ENCODE measurements at regions not wholly inside any gene's neighbourhood (a gene's known extent, or its start where the extent isn't known, plus 50 kb on each side); places are given as distances from the start of the nearest gene placed in this dataset.

DNA sequence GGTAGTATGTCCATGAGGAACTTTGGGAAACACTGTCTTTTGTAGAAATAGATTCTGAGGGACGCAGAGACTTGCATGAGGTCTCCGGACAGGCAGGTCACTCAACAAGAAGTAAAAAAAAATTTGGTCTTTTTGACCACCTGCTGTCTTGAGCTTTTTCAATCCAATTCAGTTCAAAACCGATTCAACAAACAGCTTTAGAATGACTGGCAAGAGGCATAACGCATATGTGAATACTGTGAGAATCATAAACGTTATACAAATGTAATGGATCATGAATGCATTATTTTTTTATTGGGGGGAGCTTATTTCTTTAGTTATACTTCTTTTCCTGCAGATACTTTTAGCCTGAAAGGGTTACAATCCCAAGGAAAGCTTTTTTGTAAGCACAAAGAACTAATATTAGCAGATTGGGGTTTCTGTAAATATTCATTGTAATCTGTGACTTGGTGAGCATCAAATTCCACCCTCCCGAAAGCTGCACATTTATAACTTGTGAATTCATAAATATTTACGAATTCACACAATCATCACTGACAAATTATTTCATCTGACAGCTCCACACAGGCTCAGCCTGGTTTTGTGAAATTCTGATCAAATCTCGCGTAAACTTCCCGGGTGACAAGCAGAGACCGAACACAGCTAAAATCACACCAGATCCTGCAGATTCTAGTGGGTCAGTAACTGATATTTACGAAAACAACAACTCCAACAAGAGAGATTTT lies 507.7 kb downstream of the MN1 start:
- no peaks in the 10 kb centered on the region for H3K27me3 ChIP-seq (ENCODE audit: control insufficient read depth, insufficient read depth, low read length)
- H3K4me1 ChIP-seq, result no peaks in the 10 kb centered on the region
- no peak overlapping the region for H3K4me3 ChIP-seq (ENCODE audit: low read depth, low read length)
- H3K9me3 ChIP-seq (ENCODE audit: control insufficient read depth, low read length), result no peaks in the 10 kb centered on the region
- H3K9ac ChIP-seq, result no peak overlapping the region
- H3K79me2 ChIP-seq, result no peaks in the 10 kb centered on the region
- TF ChIP-seq, protein P1, sequence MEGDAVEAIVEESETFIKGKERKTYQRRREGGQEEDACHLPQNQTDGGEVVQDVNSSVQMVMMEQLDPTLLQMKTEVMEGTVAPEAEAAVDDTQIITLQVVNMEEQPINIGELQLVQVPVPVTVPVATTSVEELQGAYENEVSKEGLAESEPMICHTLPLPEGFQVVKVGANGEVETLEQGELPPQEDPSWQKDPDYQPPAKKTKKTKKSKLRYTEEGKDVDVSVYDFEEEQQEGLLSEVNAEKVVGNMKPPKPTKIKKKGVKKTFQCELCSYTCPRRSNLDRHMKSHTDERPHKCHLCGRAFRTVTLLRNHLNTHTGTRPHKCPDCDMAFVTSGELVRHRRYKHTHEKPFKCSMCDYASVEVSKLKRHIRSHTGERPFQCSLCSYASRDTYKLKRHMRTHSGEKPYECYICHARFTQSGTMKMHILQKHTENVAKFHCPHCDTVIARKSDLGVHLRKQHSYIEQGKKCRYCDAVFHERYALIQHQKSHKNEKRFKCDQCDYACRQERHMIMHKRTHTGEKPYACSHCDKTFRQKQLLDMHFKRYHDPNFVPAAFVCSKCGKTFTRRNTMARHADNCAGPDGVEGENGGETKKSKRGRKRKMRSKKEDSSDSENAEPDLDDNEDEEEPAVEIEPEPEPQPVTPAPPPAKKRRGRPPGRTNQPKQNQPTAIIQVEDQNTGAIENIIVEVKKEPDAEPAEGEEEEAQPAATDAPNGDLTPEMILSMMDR (IDR thresholded peaks at IDR 0.05), result no peak
- no peak overlapping the region for H2AFZ ChIP-seq
- no peak overlapping the region for H3K27ac ChIP-seq
- H3K4me2 ChIP-seq (ENCODE audit: low read length), result no peak overlapping the region
- no peaks in the 10 kb centered on the region for H3K36me3 ChIP-seq (ENCODE audit: control insufficient read depth, insufficient read depth, low read length)

GRCh38 chr22:27295040-27295439 lies 506.5 kb downstream of the MN1 start:
- H3K9me3 ChIP-seq (ENCODE audit: control insufficient read depth, low read length), result no peaks in the 10 kb centered on the region
- H3K9ac ChIP-seq, result no peak overlapping the region
- no peak overlapping the region for H3K4me2 ChIP-seq (ENCODE audit: low read length)
- no peaks in the 10 kb centered on the region for H3K36me3 ChIP-seq (ENCODE audit: control insufficient read depth, insufficient read depth, low read length)
- H3K79me2 ChIP-seq, result no peaks in the 10 kb centered on the region
- no peak overlapping the region for H3K4me3 ChIP-seq (ENCODE audit: low read depth, low read length)
- no peaks in the 10 kb centered on the region for H3K4me1 ChIP-seq
- H3K27me3 ChIP-seq (ENCODE audit: control insufficient read depth, insufficient read depth, low read length), result no peaks in the 10 kb centered on the region
- no peak overlapping the region for H2AFZ ChIP-seq
- no peak overlapping the region for H3K27ac ChIP-seq
- TF ChIP-seq, protein P1 (IDR thresholded peaks at IDR 0.05), result no peak

DNA sequence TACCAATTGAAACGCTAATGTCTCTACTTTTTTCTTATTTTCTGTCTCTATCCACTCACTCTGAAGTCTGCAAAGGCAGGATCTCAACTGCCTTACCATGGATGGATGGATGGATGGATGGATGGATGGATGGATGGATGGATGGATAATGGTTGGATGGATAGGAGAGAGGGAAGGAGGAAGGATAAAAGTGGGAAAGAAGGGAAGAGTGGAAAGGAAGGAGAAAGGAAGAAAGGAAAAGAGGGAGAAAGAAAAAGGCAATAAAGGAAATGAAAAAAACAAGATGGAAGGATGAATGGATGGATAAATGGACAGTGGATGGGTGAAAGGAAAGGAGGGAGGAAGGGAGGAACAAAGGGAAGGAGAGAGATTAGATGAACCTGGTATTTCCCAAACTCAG lies 506.0 kb downstream of the MN1 start:
- no peak overlapping the region for H2AFZ ChIP-seq
- H3K9ac ChIP-seq, result no peak overlapping the region
- H3K9me3 ChIP-seq (ENCODE audit: control insufficient read depth, low read length), result no peaks in the 10 kb centered on the region
- H3K4me3 ChIP-seq (ENCODE audit: low read depth, low read length), result no peak overlapping the region
- H3K4me1 ChIP-seq, result no peaks in the 10 kb centered on the region
- no peaks in the 10 kb centered on the region for H3K79me2 ChIP-seq
- no peaks in the 10 kb centered on the region for H3K27me3 ChIP-seq (ENCODE audit: control insufficient read depth, insufficient read depth, low read length)
- TF ChIP-seq, protein P1 (IDR thresholded peaks at IDR 0.05), result no peak
- H3K36me3 ChIP-seq (ENCODE audit: control insufficient read depth, insufficient read depth, low read length), result no peaks in the 10 kb centered on the region
- H3K27ac ChIP-seq, result no peak overlapping the region
- H3K4me2 ChIP-seq (ENCODE audit: low read length), result no peak overlapping the region

GRCh38 chr22:27296091-27296675 lies 505.4 kb downstream of the MN1 start:
- Histone ChIP-seq H3K9me3 (ENCODE audit: control insufficient read depth, low read length) (no peaks in the 10 kb centered on the region), H2AFZ (no peak overlapping the region), H3K4me2 (ENCODE audit: low read length) (no peak overlapping the region), H3K27ac (no peak overlapping the region), H3K36me3 (ENCODE audit: control insufficient read depth, insufficient read depth, low read length) (no peaks in the 10 kb centered on the region), H3K27me3 (ENCODE audit: control insufficient read depth, insufficient read depth, low read length) (no peaks in the 10 kb centered on the region), H3K4me1 (no peaks in the 10 kb centered on the region), H3K9ac (no peak overlapping the region), H3K79me2 (no peaks in the 10 kb centered on the region), H3K4me3 (ENCODE audit: low read depth, low read length) (no peak overlapping the region)
- TF ChIP-seq, protein P1 (IDR thresholded peaks at IDR 0.05), result no peak

DNA sequence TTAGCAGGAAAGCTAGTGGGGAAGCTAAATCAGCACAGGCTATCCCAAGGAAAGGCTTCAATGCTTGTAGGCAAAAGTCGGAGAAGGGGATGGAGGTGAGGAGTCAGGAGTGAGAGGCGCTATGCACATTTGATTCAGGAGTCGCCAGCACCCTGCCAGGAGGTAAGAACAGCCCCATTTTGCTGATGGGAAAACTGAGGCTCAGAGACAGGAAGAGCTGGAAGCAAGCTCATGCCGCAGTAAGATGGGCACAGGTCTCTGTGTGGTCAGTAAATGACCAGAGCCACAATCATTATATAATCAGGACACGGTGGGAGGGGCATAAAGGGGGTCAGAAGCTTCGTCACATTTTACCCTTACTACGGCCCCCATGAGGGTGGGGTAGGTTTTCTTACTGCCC lies 504.4 kb downstream of the MN1 start:
- no peaks in the 10 kb centered on the region for H3K9me3 ChIP-seq (ENCODE audit: control insufficient read depth, low read length)
- H3K4me3 ChIP-seq (ENCODE audit: low read depth, low read length), result no peak overlapping the region
- H3K79me2 ChIP-seq, result no peaks in the 10 kb centered on the region
- H3K4me2 ChIP-seq (ENCODE audit: low read length), result no peak overlapping the region
- TF ChIP-seq, protein P1 (IDR thresholded peaks at IDR 0.05), result no peak
- no peaks in the 10 kb centered on the region for H3K36me3 ChIP-seq (ENCODE audit: control insufficient read depth, insufficient read depth, low read length)
- no peaks in the 10 kb centered on the region for H3K27me3 ChIP-seq (ENCODE audit: control insufficient read depth, insufficient read depth, low read length)
- H2AFZ ChIP-seq, result no peak overlapping the region
- H3K4me1 ChIP-seq, result no peaks in the 10 kb centered on the region
- H3K27ac ChIP-seq, result no peak overlapping the region
- H3K9ac ChIP-seq, result no peak overlapping the region
